CD4-positive, alpha-beta T cell (primary cell): ENCODE measurements at regions not wholly inside any gene's neighbourhood (a gene's known extent, or its start where the extent isn't known, plus 50 kb on each side); places are given as distances from the start of the nearest gene placed in this dataset.
A peak's percentile ranks its signal among the peaks of the same experiment; 100 is the strongest.

Source experiments
- ATAC-seq: fragments of 200-7000 bp; cut with Tn5 transposase; one replicate; pipeline ENCODE4 v1.10.0; 2022; ENCODE audit warnings: mild to moderate bottlenecking; ENCODE audit not compliant: poor library complexity
- CTCF ChIA-PET: fragments of 350-600 bp; sonication (Branson Sonifier 250); formaldehyde crosslinking; loops from one replicate; lab custom pipeline; 2021; ENCODE audit warnings: antibody characterized with exemption, inconsistent platforms; lab: Charles Lee
- POLR2A ChIA-PET: fragments of 350-600 bp; sonication (Branson Sonifier 250); formaldehyde crosslinking; loops from one replicate; lab custom pipeline; 2021; ENCODE audit warnings: antibody characterized with exemption, inconsistent platforms; lab: Charles Lee
- DNase-seq, 14 experiments: peaks; one replicate each; pipeline ENCODE4 v3.0.0-alpha.2; 2013 to 2020; ENCODE audit warnings: mixed read lengths in 2 of 14
- H3K27ac ChIP-seq, 2 donors: one replicate each; pipeline versions ENCODE4 v1.5.1 to v1.7.0; 2013; ENCODE audit warnings: low read length in 2 of 2, low read depth in 1 of 2, mild to moderate bottlenecking in 1 of 2
- H3K27me3 ChIP-seq, 2 experiments: 1 replicate in 1 of 2; 2 replicates in 1 of 2; pipeline versions ENCODE4 v1.6.1 to v1.7.0; 2013; ENCODE audit warnings: low read length in 2 of 2, control low read depth in 1 of 2, mild to moderate bottlenecking in 1 of 2, moderate library complexity in 1 of 2; ENCODE audit not compliant: insufficient read depth in 2 of 2, control insufficient read depth in 1 of 2
- H3K36me3 ChIP-seq: one replicate; pipeline ENCODE4 v1.6.1; 2013; ENCODE audit warnings: low read length, control low read depth; ENCODE audit not compliant: insufficient read depth
- H3K4me1 ChIP-seq: one replicate; pipeline ENCODE4 v1.6.1; 2013; ENCODE audit warnings: low read length, control low read depth; ENCODE audit not compliant: insufficient read depth
- H3K4me3 ChIP-seq: one replicate; pipeline ENCODE4 v1.5.1; 2013; ENCODE audit warnings: mild to moderate bottlenecking, low read length, moderate library complexity
- H3K9me3 ChIP-seq, 2 experiments: 1 replicate in 1 of 2; 2 replicates in 1 of 2; pipeline versions ENCODE4 v1.6.1 to v1.7.0; 2013; ENCODE audit warnings: low read length in 2 of 2, mild to moderate bottlenecking in 2 of 2, control low read depth in 1 of 2, moderate library complexity in 1 of 2; ENCODE audit not compliant: control insufficient read depth in 1 of 2, insufficient read depth in 1 of 2
- H3K27ac Mint-ChIP-seq: one replicate; pipeline ENCODE4 v1.8.0; 2020; ENCODE audit warnings: mixed read lengths
- H3K27me3 Mint-ChIP-seq: one replicate; pipeline ENCODE4 v1.8.0; 2021; ENCODE audit warnings: mixed read lengths
- H3K36me3 Mint-ChIP-seq: one replicate; pipeline ENCODE4 v1.8.0; 2021; ENCODE audit warnings: low read depth, mixed read lengths
- H3K4me1 Mint-ChIP-seq: one replicate; pipeline ENCODE4 v1.8.0; 2021; ENCODE audit warnings: low read depth, mixed read lengths
- H3K4me3 Mint-ChIP-seq: one replicate; pipeline ENCODE4 v1.8.0; 2020; ENCODE audit warnings: mild to moderate bottlenecking, mixed read lengths
- H3K9me3 Mint-ChIP-seq: one replicate; pipeline ENCODE4 v1.8.0; 2020; ENCODE audit warnings: mixed read lengths
- intact Hi-C, 2 experiments: fragments of 100-400 bp; cut with DNase I in 1 of 2; cut with micrococcal nuclease in 1 of 2; formaldehyde crosslinking; loops; one replicate each; pipeline versions ENCODE4 v1.15.1 to v1.9.0; 2023 to 2025; cut with DNase I, micrococcal nuclease
- TF ChIP-seq, protein P1 (sequence below): fragments of 200-600 bp; IDR thresholded peaks from one replicate; pipeline ENCODE4 v1.8.0; 2022; ENCODE audit warnings: antibody characterized with exemption, mild to moderate bottlenecking

DNA sequence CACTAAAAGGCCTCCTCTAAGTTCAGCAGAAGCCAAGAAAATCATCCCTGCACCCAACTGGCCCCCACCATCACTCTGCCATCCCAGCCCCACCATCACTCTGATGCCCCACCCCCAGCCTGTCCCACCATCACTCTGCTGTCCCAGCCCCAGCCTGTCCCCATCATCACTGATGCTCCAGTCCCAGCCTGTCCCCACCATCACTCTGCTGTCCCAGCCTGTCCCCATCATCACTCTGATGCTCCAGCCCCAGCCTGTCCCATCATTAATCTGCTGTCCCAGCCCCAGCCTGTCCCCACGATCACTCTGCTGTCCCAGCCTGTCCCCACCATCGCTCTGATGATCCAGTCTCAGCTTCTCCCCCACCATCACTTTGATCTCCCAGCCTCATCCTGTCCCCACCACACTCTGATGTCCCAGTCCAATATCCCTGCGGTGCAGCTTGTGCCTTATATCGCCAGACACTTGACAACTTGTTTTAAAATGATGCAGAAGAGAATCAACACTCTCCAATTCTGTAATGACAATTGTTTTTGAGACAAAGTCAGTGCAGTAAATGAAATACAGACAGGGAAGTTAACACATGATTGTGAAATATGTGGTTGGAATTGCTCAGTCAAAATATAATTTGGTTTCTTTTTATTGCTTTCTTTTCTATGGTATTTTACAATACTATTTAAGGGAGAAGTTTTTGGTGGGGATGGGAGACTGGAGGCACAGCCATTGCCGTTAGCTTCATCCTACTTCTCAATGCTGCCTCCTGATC, 100.8 kb downstream of the TNFAIP3 start:
- no peak for ATAC-seq
- TF ChIP-seq, protein P1, sequence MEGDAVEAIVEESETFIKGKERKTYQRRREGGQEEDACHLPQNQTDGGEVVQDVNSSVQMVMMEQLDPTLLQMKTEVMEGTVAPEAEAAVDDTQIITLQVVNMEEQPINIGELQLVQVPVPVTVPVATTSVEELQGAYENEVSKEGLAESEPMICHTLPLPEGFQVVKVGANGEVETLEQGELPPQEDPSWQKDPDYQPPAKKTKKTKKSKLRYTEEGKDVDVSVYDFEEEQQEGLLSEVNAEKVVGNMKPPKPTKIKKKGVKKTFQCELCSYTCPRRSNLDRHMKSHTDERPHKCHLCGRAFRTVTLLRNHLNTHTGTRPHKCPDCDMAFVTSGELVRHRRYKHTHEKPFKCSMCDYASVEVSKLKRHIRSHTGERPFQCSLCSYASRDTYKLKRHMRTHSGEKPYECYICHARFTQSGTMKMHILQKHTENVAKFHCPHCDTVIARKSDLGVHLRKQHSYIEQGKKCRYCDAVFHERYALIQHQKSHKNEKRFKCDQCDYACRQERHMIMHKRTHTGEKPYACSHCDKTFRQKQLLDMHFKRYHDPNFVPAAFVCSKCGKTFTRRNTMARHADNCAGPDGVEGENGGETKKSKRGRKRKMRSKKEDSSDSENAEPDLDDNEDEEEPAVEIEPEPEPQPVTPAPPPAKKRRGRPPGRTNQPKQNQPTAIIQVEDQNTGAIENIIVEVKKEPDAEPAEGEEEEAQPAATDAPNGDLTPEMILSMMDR = no peak
- no peak for DNase-seq
- no peaks in the 10 kb centered on the region for H3K36me3 Mint-ChIP-seq
- peaks cover 19% of the 10 kb centered on the region for H3K4me1 Mint-ChIP-seq
- intact Hi-C loops = no loop called here
- H3K27ac ChIP-seq = no peak overlapping the region
- H3K4me3 Mint-ChIP-seq = no peak overlapping the region
- ChIA-PET POLR2A (interaction anchor here (1.2 kb wide), 1 partner anchor 8 kb away, joined by 5 read pairs; no protein-coding TSS in a partner anchor), CTCF (no interaction called here)
- no peaks in the 10 kb centered on the region for H3K36me3 ChIP-seq
- H3K27me3 Mint-ChIP-seq = no peaks in the 10 kb centered on the region
- H3K27me3 ChIP-seq = no peaks in the 10 kb centered on the region
- no peak overlapping the region for H3K27ac Mint-ChIP-seq
- H3K4me3 ChIP-seq = no peak overlapping the region
- H3K9me3 Mint-ChIP-seq = no peaks in the 10 kb centered on the region
- H3K4me1 ChIP-seq = peaks cover 15% of the 10 kb centered on the region
- H3K9me3 ChIP-seq = no peaks in the 10 kb centered on the region

DNA sequence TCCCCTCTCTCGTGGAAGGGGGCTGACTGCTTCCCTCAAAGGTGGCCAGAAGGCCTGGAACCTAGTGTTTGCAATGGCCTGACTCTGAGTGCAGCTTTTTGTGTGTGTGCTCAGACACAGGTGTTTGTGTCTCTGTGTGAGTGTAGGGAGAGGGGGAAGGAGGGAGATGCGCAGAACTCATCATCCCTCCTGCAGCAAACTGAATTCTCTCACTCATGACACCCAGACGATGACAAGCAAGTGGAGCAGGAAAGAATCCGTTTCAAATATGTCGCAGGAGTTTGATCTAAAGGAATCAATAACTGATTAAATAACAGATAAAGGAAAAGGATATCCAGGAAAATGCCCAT, 101.4 kb downstream of the TNFAIP3 start:
- no peak overlapping the region for H3K27ac Mint-ChIP-seq

DNA sequence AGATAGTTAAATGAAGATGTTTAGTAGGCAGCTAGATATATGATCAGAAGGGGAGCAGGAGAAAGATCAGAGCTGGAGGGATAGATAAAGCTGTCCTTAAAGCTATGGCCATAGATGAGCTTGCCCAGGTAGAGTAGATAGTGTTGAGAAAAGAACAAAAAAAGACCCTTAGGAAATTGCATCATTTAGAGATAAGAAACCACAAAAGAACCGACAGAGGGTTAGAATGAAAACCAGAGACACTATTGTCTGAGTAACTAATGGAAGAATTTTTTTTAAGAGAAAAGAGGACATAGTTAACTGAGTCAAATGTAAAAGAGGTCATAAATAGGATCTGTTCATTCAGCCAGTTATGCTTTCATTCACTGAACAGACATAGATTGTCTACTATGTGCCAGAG, 101.8 kb downstream of the TNFAIP3 start:
- no peaks in the 10 kb centered on the region for H3K27me3 Mint-ChIP-seq
- Histone ChIP-seq H3K27me3 (no peaks in the 10 kb centered on the region), H3K27ac (no peak overlapping the region), H3K4me1 (peaks cover 15% of the 10 kb centered on the region), H3K36me3 (no peaks in the 10 kb centered on the region), H3K4me3 (no peak overlapping the region), H3K9me3 (no peaks in the 10 kb centered on the region)
- ChIA-PET CTCF (no interaction called here), POLR2A (no interaction called here)
- H3K36me3 Mint-ChIP-seq = no peaks in the 10 kb centered on the region
- peak in 1 of 14 experiments; percentile 36 for DNase-seq
- peaks cover 19% of the 10 kb centered on the region for H3K4me1 Mint-ChIP-seq
- TF ChIP-seq, protein P1 = no peak
- H3K9me3 Mint-ChIP-seq = no peaks in the 10 kb centered on the region
- intact Hi-C loops = no loop called here
- H3K4me3 Mint-ChIP-seq = no peak overlapping the region
- H3K27ac Mint-ChIP-seq = no peak overlapping the region
- ATAC-seq = peak; percentile 14

More for the DNA sequence above, 101.4 kb downstream of the TNFAIP3 start:
- Histone ChIP-seq H3K27ac (no peak overlapping the region), H3K36me3 (no peaks in the 10 kb centered on the region), H3K9me3 (no peaks in the 10 kb centered on the region), H3K4me3 (no peak overlapping the region), H3K4me1 (peaks cover 15% of the 10 kb centered on the region), H3K27me3 (no peaks in the 10 kb centered on the region)
- Mint-ChIP-seq H3K9me3 (no peaks in the 10 kb centered on the region), H3K27me3 (no peaks in the 10 kb centered on the region), H3K4me1 (peaks cover 19% of the 10 kb centered on the region), H3K36me3 (no peaks in the 10 kb centered on the region), H3K4me3 (no peak overlapping the region)
- ATAC-seq (no peak), DNase-seq (no peak)
- intact Hi-C loops = no loop called here
- POLR2A ChIA-PET = no interaction called here
- TF ChIP-seq, protein P1 = no peak
- CTCF ChIA-PET = no interaction called here
